NB4 (cell line): ENCODE measurements at regions not wholly inside any gene's neighbourhood (a gene's known extent, or its start where the extent isn't known, plus 50 kb on each side); places are given as distances from the start of the nearest gene placed in this dataset.

Experiments
- MYC ChIP-seq: IDR thresholded peaks from 2 replicates; pipeline ENCODE4 v1.6.1; 2011; ENCODE audit warnings: low read depth, low read length
- POLR2A ChIP-seq: IDR thresholded peaks from 2 replicates; pipeline ENCODE4 v1.6.1; 2011; ENCODE audit warnings: mild to moderate bottlenecking; ENCODE audit not compliant: insufficient read length; ENCODE audit errors: extremely low read depth
- TF ChIP-seq, protein P1 (sequence below): IDR thresholded peaks from one replicate; pipeline ENCODE4 v1.5.1; 2012; ENCODE audit warnings: low read depth, low read length
- TF ChIP-seq, protein P2 (sequence below): IDR thresholded peaks from 2 replicates; pipeline ENCODE4 v1.6.1; 2011; ENCODE audit warnings: low read depth, low read length

DNA sequence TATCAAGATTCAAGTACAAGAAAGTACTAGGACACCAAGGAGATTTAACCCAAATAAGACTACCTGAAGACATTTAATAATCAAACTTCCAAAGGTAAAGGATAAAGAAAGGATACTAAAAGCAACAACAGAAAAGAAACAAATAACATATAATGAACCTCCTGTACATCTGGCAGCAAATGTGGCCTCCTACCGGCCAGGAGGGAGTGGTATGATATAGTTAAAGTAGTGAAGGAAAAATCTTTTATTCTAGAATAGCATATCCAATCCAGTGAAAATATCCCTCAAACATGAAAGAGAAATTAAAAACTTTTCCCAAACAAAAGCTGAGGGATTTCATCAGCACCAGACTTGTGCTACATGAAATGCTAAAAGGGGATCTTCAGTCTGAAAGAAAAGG is 104.7 kb upstream of the GUCY1A2 start:
- TF ChIP-seq, protein P1, sequence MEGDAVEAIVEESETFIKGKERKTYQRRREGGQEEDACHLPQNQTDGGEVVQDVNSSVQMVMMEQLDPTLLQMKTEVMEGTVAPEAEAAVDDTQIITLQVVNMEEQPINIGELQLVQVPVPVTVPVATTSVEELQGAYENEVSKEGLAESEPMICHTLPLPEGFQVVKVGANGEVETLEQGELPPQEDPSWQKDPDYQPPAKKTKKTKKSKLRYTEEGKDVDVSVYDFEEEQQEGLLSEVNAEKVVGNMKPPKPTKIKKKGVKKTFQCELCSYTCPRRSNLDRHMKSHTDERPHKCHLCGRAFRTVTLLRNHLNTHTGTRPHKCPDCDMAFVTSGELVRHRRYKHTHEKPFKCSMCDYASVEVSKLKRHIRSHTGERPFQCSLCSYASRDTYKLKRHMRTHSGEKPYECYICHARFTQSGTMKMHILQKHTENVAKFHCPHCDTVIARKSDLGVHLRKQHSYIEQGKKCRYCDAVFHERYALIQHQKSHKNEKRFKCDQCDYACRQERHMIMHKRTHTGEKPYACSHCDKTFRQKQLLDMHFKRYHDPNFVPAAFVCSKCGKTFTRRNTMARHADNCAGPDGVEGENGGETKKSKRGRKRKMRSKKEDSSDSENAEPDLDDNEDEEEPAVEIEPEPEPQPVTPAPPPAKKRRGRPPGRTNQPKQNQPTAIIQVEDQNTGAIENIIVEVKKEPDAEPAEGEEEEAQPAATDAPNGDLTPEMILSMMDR = no peak
- TF ChIP-seq POLR2A (no peak), MYC (no peak)
- TF ChIP-seq, protein P2, sequence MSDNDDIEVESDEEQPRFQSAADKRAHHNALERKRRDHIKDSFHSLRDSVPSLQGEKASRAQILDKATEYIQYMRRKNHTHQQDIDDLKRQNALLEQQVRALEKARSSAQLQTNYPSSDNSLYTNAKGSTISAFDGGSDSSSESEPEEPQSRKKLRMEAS = no peak
